Transverse colon (tissue), 4 donors: ENCODE measurements at regions not wholly inside any gene's neighbourhood (a gene's known extent, or its start where the extent isn't known, plus 50 kb on each side); places are given as distances from the start of the nearest gene placed in this dataset.

Experiments
- DNase-seq: peaks from one replicate; pipeline ENCODE4 v3.0.0-alpha.2; 2019
- H3K27ac ChIP-seq, 4 donors: fragments of 200-600 bp; sonication (generic); 2 replicates each; pipeline ENCODE4 v1.5.1; 2016 to 2018; ENCODE audit warnings: inconsistent platforms in 4 of 4
- H3K27me3 ChIP-seq: fragments of 200-600 bp; sonication (generic); 2 replicates; pipeline ENCODE4 v1.5.1; 2017; ENCODE audit warnings: inconsistent platforms
- H3K36me3 ChIP-seq, 4 donors: fragments of 200-600 bp; sonication (generic); 2 replicates each; pipeline ENCODE4 v1.5.1; 2017 to 2019; ENCODE audit warnings: inconsistent platforms in 4 of 4
- H3K4me1 ChIP-seq, 4 donors: fragments of 200-600 bp; sonication (generic); 2 replicates each; pipeline ENCODE4 v1.5.1; 2017 to 2020; ENCODE audit warnings: inconsistent platforms in 4 of 4
- H3K4me3 ChIP-seq, 4 donors: fragments of 200-600 bp; sonication (generic); 1 replicate in 1 of 4; 2 replicates in 3 of 4; pipeline versions ENCODE4 v1.5.1 to v1.6.1; 2017 to 2019; ENCODE audit warnings: inconsistent platforms in 4 of 4
- H3K9me3 ChIP-seq, 2 donors: fragments of 200-600 bp; sonication (generic); 2 replicates each; pipeline ENCODE4 v1.5.1; 2017 to 2019; ENCODE audit warnings: inconsistent platforms in 2 of 2
- EP300 ChIP-seq: sonication (generic); formaldehyde crosslinking; IDR thresholded peaks from one replicate; pipeline ENCODE4 v1.6.1; 2017; ENCODE audit warnings: antibody characterized with exemption, low read depth
- POLR2A ChIP-seq: fragments of 450-650 bp; IDR thresholded peaks from one replicate; pipeline ENCODE4 v1.6.1; 2016; ENCODE audit warnings: antibody characterized with exemption, mild to moderate bottlenecking, moderate library complexity
- POLR2AphosphoS5 ChIP-seq, 3 donors: sonication (generic); formaldehyde crosslinking; IDR thresholded peaks; one replicate each; pipeline ENCODE4 v1.6.1; 2016; ENCODE audit warnings: antibody characterized with exemption in 3 of 3
- WGBS, 2 donors: methylation state at CpG; one replicate each; pipeline ENCODE4 v1.1.5; 2018; ENCODE audit warnings: low coverage in 1 of 2; 5-methylcytosine and 5-hydroxymethylcytosine counted together
- in situ Hi-C, 4 donors: fragments of 200-750 bp; cut with MboI; loops; one replicate each; pipeline versions ENCODE4 v1.15.0 to v1.15.1; 2017; ENCODE audit warnings: low sequenced_read_pairs in 3 of 4, low pct_ligation_motif_present in 1 of 4, low pct_unique_long_range_greater_than_20kb in 1 of 4
- intact Hi-C: fragments of 100-400 bp; cut with DNase I; formaldehyde crosslinking; loops from one replicate; pipeline ENCODE4 v1.15.1; 2023; ENCODE audit warnings: low total_unique reads
- TF ChIP-seq, protein P1 (sequence below), 5 experiments: fragments of 200-600 bp in 3 of 5; fragments of 450-650 bp in 2 of 5; sonication (generic) in 3 of 5; IDR thresholded peaks; 1 replicate in 2 of 5; 2 replicates in 3 of 5; pipeline ENCODE4 v1.5.1; 2016 to 2017; ENCODE audit warnings: antibody characterized with exemption in 5 of 5, inconsistent platforms in 3 of 5, mild to moderate bottlenecking in 2 of 5, moderate library complexity in 1 of 5

DNA sequence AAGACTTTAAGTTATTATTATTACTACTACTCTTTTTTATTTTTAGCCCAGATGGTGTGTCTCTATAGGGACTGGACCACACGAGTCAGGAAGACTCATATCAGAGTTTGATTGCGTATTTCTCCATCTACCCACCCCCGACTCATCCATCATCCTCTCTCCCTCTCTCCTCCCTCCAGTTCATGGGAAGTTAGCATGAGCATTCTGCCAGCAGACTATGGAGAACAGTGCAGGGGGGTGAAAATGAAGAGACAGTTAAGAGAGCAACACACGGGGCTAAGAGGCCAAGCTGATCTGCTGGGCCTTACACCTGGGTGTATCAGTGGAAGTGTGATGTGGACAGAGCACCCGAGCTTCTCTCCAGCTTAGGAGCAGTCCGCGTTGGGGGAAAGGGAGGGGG, 95.0 kb downstream of the UQCRFS1 start:
- Histone ChIP-seq H3K27ac (no peak overlapping the region), H3K4me1 (no peaks in the 10 kb centered on the region), H3K36me3 (no peaks in the 10 kb centered on the region), H3K4me3 (no peak overlapping the region), H3K9me3 (no peaks in the 10 kb centered on the region), H3K27me3 (no peaks in the 10 kb centered on the region)
- DNase-seq = no peak
- intact Hi-C loops (no loop called here), in situ Hi-C loops (no loop called here)
- 56 to 57% methylated on average over 3 to 7 of the region's 7 CpGs for WGBS, 2 donors
- TF ChIP-seq, protein P1, sequence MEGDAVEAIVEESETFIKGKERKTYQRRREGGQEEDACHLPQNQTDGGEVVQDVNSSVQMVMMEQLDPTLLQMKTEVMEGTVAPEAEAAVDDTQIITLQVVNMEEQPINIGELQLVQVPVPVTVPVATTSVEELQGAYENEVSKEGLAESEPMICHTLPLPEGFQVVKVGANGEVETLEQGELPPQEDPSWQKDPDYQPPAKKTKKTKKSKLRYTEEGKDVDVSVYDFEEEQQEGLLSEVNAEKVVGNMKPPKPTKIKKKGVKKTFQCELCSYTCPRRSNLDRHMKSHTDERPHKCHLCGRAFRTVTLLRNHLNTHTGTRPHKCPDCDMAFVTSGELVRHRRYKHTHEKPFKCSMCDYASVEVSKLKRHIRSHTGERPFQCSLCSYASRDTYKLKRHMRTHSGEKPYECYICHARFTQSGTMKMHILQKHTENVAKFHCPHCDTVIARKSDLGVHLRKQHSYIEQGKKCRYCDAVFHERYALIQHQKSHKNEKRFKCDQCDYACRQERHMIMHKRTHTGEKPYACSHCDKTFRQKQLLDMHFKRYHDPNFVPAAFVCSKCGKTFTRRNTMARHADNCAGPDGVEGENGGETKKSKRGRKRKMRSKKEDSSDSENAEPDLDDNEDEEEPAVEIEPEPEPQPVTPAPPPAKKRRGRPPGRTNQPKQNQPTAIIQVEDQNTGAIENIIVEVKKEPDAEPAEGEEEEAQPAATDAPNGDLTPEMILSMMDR (IDR thresholded peaks at IDR 0.05) = no peak
- TF ChIP-seq POLR2AphosphoS5 (IDR thresholded peaks at IDR 0.05) = no peak

DNA sequence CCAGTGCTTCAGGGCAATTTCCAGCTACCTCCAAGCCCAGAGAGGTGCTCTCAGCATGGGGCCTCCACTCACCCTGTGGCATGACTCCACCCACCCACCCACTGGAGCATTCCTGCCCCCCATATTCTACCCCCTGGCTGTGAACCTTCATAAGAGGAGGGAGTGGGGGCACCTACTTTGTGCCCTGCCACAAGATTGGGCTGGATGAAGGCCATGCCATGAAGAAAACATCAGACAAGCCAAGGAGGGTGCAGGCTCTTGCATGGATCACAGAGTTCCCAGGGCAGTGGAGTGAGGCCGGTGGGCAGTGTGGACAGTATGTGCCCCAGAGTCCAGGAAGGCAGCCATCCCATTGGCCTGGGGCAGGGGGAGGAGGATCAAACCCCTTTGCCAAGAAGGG, 97.8 kb downstream of the UQCRFS1 start:
- Histone ChIP-seq H3K36me3 (no peaks in the 10 kb centered on the region), H3K4me3 (no peak overlapping the region), H3K27ac (no peak overlapping the region), H3K4me1 (no peaks in the 10 kb centered on the region), H3K27me3 (no peaks in the 10 kb centered on the region), H3K9me3 (no peaks in the 10 kb centered on the region)
- WGBS, 2 donors = 89% methylated on average over 1 of the region's 1 CpG; no CpG with 5 or more reads in 1 of the 2 donors
- TF ChIP-seq, protein P1 (IDR thresholded peaks at IDR 0.05) = no peak
- DNase-seq = no peak
- intact Hi-C loops (no loop called here), in situ Hi-C loops (no loop called here)

DNA sequence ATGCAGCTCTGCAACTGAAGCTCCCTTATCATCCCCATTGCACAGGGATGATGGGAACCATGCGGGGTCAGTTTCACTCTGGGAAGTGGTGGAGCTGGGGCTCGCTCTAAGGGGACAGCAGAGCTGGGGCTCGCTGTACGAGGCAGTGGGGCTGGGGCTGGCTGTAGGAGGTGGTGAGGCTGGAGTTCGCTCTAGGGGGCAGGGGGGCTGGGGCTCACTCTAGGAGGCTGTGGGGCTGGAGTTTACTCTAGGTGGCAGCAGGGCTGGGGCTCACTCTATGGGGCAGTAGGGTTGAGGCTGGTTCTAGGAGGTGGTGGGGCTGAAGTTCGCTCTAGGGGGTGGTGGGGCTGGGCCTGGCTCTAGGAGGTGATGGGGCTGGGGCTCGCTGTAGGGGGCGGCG, 99.1 kb downstream of the UQCRFS1 start:
- no peaks in the 10 kb centered on the region for H3K36me3 ChIP-seq
- no peaks in the 10 kb centered on the region for H3K27me3 ChIP-seq
- no peak overlapping the region for H3K4me3 ChIP-seq
- WGBS, 2 donors = 93% methylated on average over 6 of the region's 9 CpGs; no CpG with 5 or more reads in 1 of the 2 donors
- TF ChIP-seq, protein P1 (IDR thresholded peaks at IDR 0.05) = no peak
- no peak for TF ChIP-seq POLR2A
- no peak for TF ChIP-seq POLR2AphosphoS5 (IDR thresholded peaks at IDR 0.05)
- no peak for TF ChIP-seq EP300
- in situ Hi-C loops (no loop called here), intact Hi-C loops (no loop called here)
- no peak for DNase-seq
- no peak overlapping the region for H3K27ac ChIP-seq
- H3K4me1 ChIP-seq = no peaks in the 10 kb centered on the region
- H3K9me3 ChIP-seq = no peaks in the 10 kb centered on the region

GRCh38 chr19:29111576-29111975, 101.4 kb downstream of the UQCRFS1 start:
- no peak overlapping the region for H3K4me3 ChIP-seq
- H3K27me3 ChIP-seq = no peaks in the 10 kb centered on the region
- H3K9me3 ChIP-seq = no peaks in the 10 kb centered on the region
- DNase-seq = no peak
- no peaks in the 10 kb centered on the region for H3K36me3 ChIP-seq
- TF ChIP-seq POLR2A = no peak
- no peak for TF ChIP-seq POLR2AphosphoS5 (IDR thresholded peaks at IDR 0.05)
- TF ChIP-seq EP300 = no peak
- TF ChIP-seq, protein P1 (IDR thresholded peaks at IDR 0.05) = no peak
- in situ Hi-C loops = no loop called here
- H3K27ac ChIP-seq = no peak overlapping the region
- intact Hi-C loops = no loop called here
- WGBS, 2 donors = 76 to 83% methylated on average over 6 of the region's 6 CpGs
- no peaks in the 10 kb centered on the region for H3K4me1 ChIP-seq
